GM18873 (cell line): ENCODE measurements at regions not wholly inside any gene's neighbourhood (a gene's known extent, or its start where the extent isn't known, plus 50 kb on each side); places are given as distances from the start of the nearest gene placed in this dataset.
"Not testable (repeated sequence)": the region's sequence is repeated elsewhere in the genome, so short reads cannot be mapped to it uniquely, and the experiment has no call there.

ENCODE experiments used
- ATAC-seq: cut with Tn5 transposase; IDR thresholded peaks from one replicate; pipeline ENCODE4 v1.9.1; 2021; ENCODE audit warnings: mild to moderate bottlenecking, moderate library complexity, moderate number of reproducible peaks; ENCODE audit not compliant: unreplicated experiment, low FRiP score

- not testable (repeated sequence) for ATAC-seq
Observed at GRCh38 chrX:76774912-76775311, 347.4 kb downstream of the MAGEE1 start.

DNA sequence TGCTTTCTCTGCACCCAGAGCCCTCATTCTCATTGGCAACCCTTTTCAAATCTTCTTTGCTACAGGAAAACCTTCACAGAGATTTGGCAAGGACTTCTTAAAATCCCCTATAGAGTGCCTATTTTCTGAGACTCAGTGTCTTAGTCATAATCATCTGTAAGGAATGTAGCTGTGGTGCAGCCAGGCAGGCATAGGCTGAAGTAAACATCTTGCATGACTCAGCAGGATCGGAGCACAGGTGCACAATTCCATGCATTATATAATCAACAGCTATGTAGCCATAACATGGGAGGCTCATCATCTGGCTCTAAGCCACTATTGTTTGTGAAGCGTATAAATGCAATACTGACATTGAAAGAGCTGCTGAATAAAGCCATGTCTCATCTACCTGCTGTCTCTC is 368.8 kb downstream of the MAGEE1 start:
- no peak for ATAC-seq

DNA sequence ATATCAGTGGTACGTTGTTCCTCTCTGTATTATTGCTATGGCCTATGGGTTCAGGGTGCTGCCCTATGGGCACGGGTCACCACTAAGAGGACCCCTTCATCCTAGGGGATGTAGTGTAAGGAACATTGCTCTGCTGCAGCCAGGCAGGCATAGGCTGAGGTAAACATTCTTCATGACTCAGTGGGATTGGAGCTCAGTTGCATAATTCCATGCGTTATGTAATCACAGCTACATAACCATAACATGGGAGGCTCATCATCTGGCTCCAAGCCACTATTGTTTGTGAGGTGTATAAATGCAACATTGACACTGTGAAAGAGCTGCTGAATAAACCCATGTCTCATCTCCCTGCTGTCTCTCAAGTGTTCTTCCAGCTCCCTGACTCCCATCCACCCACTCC is 375.2 kb downstream of the MAGEE1 start:
- no peak for ATAC-seq

DNA sequence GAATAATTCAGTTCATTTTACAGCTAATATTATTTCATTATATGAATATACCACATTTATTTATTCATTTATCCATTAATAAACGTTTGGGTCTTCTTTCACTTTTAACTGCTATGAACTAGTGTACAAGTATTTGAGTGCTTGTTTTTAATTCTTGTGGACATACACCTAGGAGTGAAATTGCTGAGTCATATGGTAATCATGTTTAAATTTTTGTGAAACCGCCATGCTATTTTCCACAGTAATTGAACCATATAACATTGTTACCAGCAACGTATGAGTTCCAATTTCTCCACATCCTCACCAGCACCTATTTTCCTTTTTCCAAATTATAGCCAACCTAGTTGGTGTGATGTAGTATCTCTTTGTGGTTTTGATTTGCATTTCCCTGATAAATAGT is 388.2 kb downstream of the MAGEE1 start:
- ATAC-seq: no peak

DNA sequence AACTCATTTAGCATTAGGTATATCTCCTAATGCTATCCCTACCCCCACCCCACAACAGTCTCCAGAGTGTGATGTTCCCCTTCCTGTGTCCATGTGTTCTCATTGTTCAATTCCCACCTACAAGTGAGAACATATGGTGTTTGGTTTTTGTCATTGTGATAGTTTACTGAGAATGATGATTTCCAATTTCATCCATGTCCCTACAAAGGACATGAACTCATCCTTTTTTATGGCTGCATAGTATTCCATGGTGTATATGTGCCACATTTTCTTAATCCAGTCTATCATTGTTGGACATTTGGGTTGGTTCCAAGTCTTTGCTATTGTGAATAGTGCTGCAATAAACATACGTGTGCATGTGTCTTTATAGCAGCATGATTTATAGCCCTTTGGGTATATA is 389.8 kb downstream of the MAGEE1 start:
- ATAC-seq: not testable (repeated sequence)

GRCh38 chrX:76821276-76821675 is 393.8 kb downstream of the MAGEE1 start:
- ATAC-seq: no peak

GRCh38 chrX:76827672-76828071 is 400.2 kb downstream of the MAGEE1 start:
- ATAC-seq: no peak

GRCh38 chrX:76840902-76841301 is 413.4 kb downstream of the MAGEE1 start:
- not testable (repeated sequence) for ATAC-seq

GRCh38 chrX:76850851-76851250 is 423.3 kb downstream of the MAGEE1 start:
- no peak for ATAC-seq

- ATAC-seq: no peak
Observed at GRCh38 chrX:76862509-76862908, 435.0 kb downstream of the MAGEE1 start.

DNA sequence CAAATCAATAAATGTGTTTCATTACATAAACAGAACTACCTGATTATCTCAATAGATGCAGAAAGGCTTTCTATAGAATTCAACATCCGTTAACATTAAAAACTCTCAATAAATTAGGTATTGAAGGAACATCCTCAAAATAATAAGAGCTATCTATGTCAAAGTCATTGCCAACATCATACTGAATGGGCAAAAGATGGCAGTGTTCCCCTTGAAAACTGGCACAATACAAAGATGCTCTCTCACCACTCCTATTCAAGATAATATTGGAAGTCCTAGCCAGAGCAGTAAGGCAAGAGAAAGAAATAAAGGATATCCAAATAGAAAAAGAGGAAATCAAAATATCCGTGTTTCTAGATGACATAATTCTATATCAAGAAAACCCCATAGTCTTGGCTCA is 466.4 kb downstream of the MAGEE1 start:
- no peak for ATAC-seq

DNA sequence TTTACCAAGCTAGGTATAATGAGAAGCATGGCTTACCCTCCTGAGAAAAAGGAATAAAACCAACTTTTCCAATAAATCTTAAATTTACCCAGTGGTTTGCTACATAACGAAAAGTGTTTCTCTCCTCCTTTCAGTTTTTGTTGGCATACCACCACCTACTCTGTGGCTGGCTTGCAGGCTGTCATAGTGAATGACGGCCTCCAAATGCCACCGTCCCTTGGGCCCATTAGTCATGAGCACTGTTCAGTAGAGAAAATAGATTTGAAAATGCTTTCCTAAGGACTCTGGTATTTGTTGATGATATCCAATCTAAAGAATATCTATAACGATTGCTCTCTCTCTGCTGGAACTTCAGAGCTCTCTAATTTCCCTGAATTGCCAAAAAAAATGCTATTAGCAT is 488.3 kb downstream of the MAGEE1 start:
- no peak for ATAC-seq

GRCh38 chrX:76918033-76918432 is 490.5 kb downstream of the MAGEE1 start:
- ATAC-seq: no peak

- no peak for ATAC-seq
Observed at GRCh38 chrX:76919761-76920160, 492.3 kb downstream of the MAGEE1 start.

- no peak for ATAC-seq
Observed at GRCh38 chrX:76920607-76921006, 493.1 kb downstream of the MAGEE1 start.

DNA sequence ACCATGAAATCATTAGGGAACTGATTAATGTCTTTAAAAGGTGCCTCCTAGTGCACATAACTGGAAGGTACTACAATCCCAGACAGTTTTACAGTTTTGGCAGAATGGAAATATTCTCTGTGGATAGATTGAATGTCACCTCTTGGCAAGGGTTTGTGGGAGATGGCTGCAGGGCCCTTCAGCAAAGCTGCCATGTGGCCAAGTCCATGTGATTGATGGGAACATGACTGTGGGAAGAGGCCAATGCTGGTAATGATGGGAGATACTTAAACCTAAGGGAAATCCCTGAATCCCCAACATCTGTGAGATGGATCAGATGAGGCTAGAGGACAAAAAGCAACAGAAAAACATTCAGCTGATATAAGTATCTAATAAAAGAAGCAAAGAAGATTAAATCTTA is 493.7 kb downstream of the MAGEE1 start:
- ATAC-seq: no peak

- ATAC-seq: no peak
Observed at GRCh38 chrX:76922100-76922499, 494.6 kb downstream of the MAGEE1 start.

GRCh38 chrX:76924616-76925015 is 497.1 kb downstream of the MAGEE1 start:
- ATAC-seq: not testable (repeated sequence)

DNA sequence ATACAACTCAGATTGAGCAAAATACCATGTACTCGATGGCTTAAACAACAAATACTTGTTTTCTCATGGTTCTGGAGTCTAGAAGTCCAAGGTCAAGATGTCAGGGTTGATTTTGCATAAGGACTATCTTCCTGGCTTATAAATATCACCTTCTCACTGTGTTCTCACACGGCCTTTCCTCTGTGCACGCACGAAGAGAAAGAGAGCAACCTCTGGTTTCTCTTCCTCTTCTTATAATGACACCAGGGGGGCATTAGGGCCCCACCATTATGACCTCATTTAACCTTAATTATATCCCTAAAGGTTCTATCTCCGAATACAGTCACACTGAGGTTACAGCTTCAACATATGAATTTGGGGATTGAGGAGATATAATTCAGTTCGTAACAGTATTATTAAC is 504.0 kb downstream of the MAGEE1 start:
- no peak for ATAC-seq

DNA sequence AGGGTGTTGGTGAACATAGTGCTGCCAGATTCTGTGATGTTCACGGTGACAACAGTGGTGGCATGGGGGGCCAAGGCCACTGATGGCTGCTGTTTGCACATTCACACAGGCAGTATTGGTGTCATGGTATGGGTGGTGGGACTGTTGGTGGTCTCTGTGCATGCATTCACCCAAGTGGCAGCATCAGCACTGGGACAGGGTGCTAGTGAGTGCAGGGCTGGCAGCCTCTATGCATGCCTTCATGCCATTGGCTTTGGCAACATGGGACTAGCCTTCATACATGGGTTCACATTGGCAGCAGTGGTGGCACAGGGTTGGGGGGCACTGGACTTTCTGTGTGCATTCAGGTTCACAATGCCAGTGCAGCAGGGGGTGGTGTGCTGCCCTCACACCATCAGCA is 489.7 kb upstream of the FGF16 start:
- no peak for ATAC-seq

DNA sequence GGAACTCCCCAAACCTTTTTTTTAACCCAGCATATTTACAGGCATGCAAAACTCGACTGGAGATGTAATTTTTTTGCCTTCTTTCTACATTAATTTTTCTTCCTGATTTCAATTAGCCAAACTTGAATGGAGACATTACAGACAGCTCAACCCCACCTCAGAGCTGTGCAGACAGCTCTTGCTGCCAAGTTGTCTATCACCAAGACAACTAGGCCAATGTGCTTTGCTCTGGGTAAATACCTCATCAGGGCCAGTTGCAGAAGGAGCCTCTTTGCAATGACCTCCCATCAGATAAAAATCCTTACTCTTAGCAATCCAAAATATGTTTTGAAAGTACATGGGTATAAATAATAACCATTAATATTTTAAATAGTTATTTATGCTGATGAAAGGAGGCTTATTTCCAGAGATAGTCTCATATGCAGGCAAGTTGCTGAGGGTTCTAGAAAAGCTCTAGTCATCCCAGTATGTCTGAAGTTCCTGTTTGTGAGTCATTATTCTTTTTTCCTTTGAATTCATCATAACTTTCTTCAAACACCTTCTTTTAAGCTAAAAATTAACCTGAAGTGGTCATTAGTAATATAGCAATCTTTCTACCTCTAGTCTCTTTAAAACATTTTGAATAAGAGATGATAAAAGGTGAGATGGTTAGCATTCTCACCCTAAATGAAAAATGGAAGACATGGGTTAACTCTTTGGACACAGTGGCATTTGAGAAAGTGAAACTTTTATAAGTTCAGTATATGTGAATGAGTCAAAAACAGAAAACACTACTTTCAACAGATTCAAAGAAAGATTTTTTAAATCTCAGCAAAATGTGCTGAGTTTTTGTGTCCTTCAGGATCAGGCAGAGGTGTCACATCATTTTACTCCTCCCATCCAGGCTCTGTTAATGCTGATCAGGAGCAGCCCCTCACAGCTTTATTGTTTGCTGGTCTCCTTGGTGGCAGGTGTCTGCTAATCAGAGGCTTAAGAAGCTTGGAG is 475.5 kb upstream of the FGF16 start:
- peak; percentile 43 for ATAC-seq

- no peak for ATAC-seq
Observed at GRCh38 chrX:76977452-76977851, 469.7 kb upstream of the FGF16 start.
